ENCODE measurements at regions not wholly inside any gene's neighbourhood (a gene's known extent, or its start where the extent isn't known, plus 50 kb on each side); places are given as distances from the start of the nearest gene placed in this dataset.

- TF ChIP-seq CTCF (IDR thresholded peaks at IDR 0.05; ENCODE audit: low read depth, low read length) (no peak), POLR2A (IDR thresholded peaks at IDR 0.05; ENCODE audit: extremely low read depth, insufficient read length) (no peak)
- TF ChIP-seq, protein P1, sequence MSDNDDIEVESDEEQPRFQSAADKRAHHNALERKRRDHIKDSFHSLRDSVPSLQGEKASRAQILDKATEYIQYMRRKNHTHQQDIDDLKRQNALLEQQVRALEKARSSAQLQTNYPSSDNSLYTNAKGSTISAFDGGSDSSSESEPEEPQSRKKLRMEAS (IDR thresholded peaks at IDR 0.05; ENCODE audit: low read depth, low read length): no peak
Observed at GRCh38 chr4:20487446-20487845, 212.8 kb upstream of the PACRGL start.
